ENCODE measurements at regions not wholly inside any gene's neighbourhood (a gene's known extent, or its start where the extent isn't known, plus 50 kb on each side); places are given as distances from the start of the nearest gene placed in this dataset.

GRCh38 chr5:167792514-167792913 is 498.9 kb upstream of the WWC1 start:
- WGBS, 2 donors: 68 to 69% methylated on average over 7 of the region's 7 CpGs
- no peaks in the 10 kb centered on the region for H3K27me3 ChIP-seq (ENCODE audit: control insufficient read depth in 1 of 2, insufficient read depth in 2 of 2, low read length in 2 of 2)
- no peak overlapping the region for H3K27ac ChIP-seq (ENCODE audit: low read depth in 2 of 2, low read length in 1 of 2)
- no peaks in the 10 kb centered on the region for H3K36me3 ChIP-seq (ENCODE audit: control insufficient read depth in 2 of 2, insufficient read depth in 2 of 2, low read length in 1 of 2)
- H3K4me3 ChIP-seq (ENCODE audit: low read depth in 1 of 2, low read length in 2 of 2): no peak overlapping the region
- H3K9me3 ChIP-seq (ENCODE audit: control insufficient read depth in 2 of 2, insufficient read depth in 1 of 2, low read depth in 1 of 2, low read length in 1 of 2): no peaks in the 10 kb centered on the region
- no peaks in the 10 kb centered on the region for H3K4me1 ChIP-seq (ENCODE audit: control insufficient read depth in 2 of 2, insufficient read depth in 2 of 2, low read length in 1 of 2)

- Histone ChIP-seq H3K4me3 (ENCODE audit: low read depth in 1 of 2, low read length in 2 of 2) (no peak overlapping the region), H3K4me1 (ENCODE audit: control insufficient read depth in 2 of 2, insufficient read depth in 2 of 2, low read length in 1 of 2) (no peaks in the 10 kb centered on the region), H3K9me3 (ENCODE audit: control insufficient read depth in 2 of 2, insufficient read depth in 1 of 2, low read depth in 1 of 2, low read length in 1 of 2) (no peaks in the 10 kb centered on the region), H3K27ac (ENCODE audit: low read depth in 2 of 2, low read length in 1 of 2) (no peak overlapping the region), H3K36me3 (ENCODE audit: control insufficient read depth in 2 of 2, insufficient read depth in 2 of 2, low read length in 1 of 2) (no peaks in the 10 kb centered on the region), H3K27me3 (ENCODE audit: control insufficient read depth in 1 of 2, insufficient read depth in 2 of 2, low read length in 2 of 2) (no peaks in the 10 kb centered on the region)
- WGBS, 2 donors: 85 to 87% methylated on average over 1 of the region's 1 CpG
These were observed 497.7 kb upstream of the WWC1 start for GRCh38 chr5:167793700-167794099.

GRCh38 chr5:167794121-167794520 is 497.3 kb upstream of the WWC1 start:
- no peaks in the 10 kb centered on the region for H3K27me3 ChIP-seq (ENCODE audit: control insufficient read depth in 1 of 2, insufficient read depth in 2 of 2, low read length in 2 of 2)
- H3K4me3 ChIP-seq (ENCODE audit: low read depth in 1 of 2, low read length in 2 of 2): no peak overlapping the region
- 55 to 64% methylated on average over 4 of the region's 4 CpGs for WGBS, 2 donors
- H3K36me3 ChIP-seq (ENCODE audit: control insufficient read depth in 2 of 2, insufficient read depth in 2 of 2, low read length in 1 of 2): no peaks in the 10 kb centered on the region
- H3K27ac ChIP-seq (ENCODE audit: low read depth in 2 of 2, low read length in 1 of 2): no peak overlapping the region
- no peaks in the 10 kb centered on the region for H3K4me1 ChIP-seq (ENCODE audit: control insufficient read depth in 2 of 2, insufficient read depth in 2 of 2, low read length in 1 of 2)
- H3K9me3 ChIP-seq (ENCODE audit: control insufficient read depth in 2 of 2, insufficient read depth in 1 of 2, low read depth in 1 of 2, low read length in 1 of 2): no peaks in the 10 kb centered on the region

- 91% methylated on average over 5 of the region's 5 CpGs for WGBS, 2 donors
These were observed 494.8 kb upstream of the WWC1 start for GRCh38 chr5:167796672-167797071.

GRCh38 chr5:167797933-167798332 is 493.5 kb upstream of the WWC1 start:
- Histone ChIP-seq H3K4me3 (ENCODE audit: low read depth in 1 of 2, low read length in 2 of 2) (no peak overlapping the region), H3K9me3 (ENCODE audit: control insufficient read depth in 2 of 2, insufficient read depth in 1 of 2, low read depth in 1 of 2, low read length in 1 of 2) (no peaks in the 10 kb centered on the region), H3K4me1 (ENCODE audit: control insufficient read depth in 2 of 2, insufficient read depth in 2 of 2, low read length in 1 of 2) (no peaks in the 10 kb centered on the region), H3K36me3 (ENCODE audit: control insufficient read depth in 2 of 2, insufficient read depth in 2 of 2, low read length in 1 of 2) (no peaks in the 10 kb centered on the region), H3K27me3 (ENCODE audit: control insufficient read depth in 1 of 2, insufficient read depth in 2 of 2, low read length in 2 of 2) (no peaks in the 10 kb centered on the region), H3K27ac (ENCODE audit: low read depth in 2 of 2, low read length in 1 of 2) (no peak overlapping the region)
- 43 to 55% methylated on average over 3 of the region's 3 CpGs for WGBS, 2 donors

More at GRCh38 chr5:167796672-167797071, 494.8 kb upstream of the WWC1 start:
- no peaks in the 10 kb centered on the region for H3K27me3 ChIP-seq (ENCODE audit: control insufficient read depth in 1 of 2, insufficient read depth in 2 of 2, low read length in 2 of 2)
- H3K4me3 ChIP-seq (ENCODE audit: low read depth in 1 of 2, low read length in 2 of 2): no peak overlapping the region
- no peaks in the 10 kb centered on the region for H3K36me3 ChIP-seq (ENCODE audit: control insufficient read depth in 2 of 2, insufficient read depth in 2 of 2, low read length in 1 of 2)
- no peaks in the 10 kb centered on the region for H3K9me3 ChIP-seq (ENCODE audit: control insufficient read depth in 2 of 2, insufficient read depth in 1 of 2, low read depth in 1 of 2, low read length in 1 of 2)
- no peaks in the 10 kb centered on the region for H3K4me1 ChIP-seq (ENCODE audit: control insufficient read depth in 2 of 2, insufficient read depth in 2 of 2, low read length in 1 of 2)
- no peak overlapping the region for H3K27ac ChIP-seq (ENCODE audit: low read depth in 2 of 2, low read length in 1 of 2)

GRCh38 chr5:167798448-167798847 is 493.0 kb upstream of the WWC1 start:
- WGBS, 2 donors: 62 to 82% methylated on average over 7 of the region's 7 CpGs
- Histone ChIP-seq H3K27me3 (ENCODE audit: control insufficient read depth in 1 of 2, insufficient read depth in 2 of 2, low read length in 2 of 2) (no peaks in the 10 kb centered on the region), H3K4me3 (ENCODE audit: low read depth in 1 of 2, low read length in 2 of 2) (no peak overlapping the region), H3K4me1 (ENCODE audit: control insufficient read depth in 2 of 2, insufficient read depth in 2 of 2, low read length in 1 of 2) (no peaks in the 10 kb centered on the region), H3K27ac (ENCODE audit: low read depth in 2 of 2, low read length in 1 of 2) (no peak overlapping the region), H3K36me3 (ENCODE audit: control insufficient read depth in 2 of 2, insufficient read depth in 2 of 2, low read length in 1 of 2) (no peaks in the 10 kb centered on the region), H3K9me3 (ENCODE audit: control insufficient read depth in 2 of 2, insufficient read depth in 1 of 2, low read depth in 1 of 2, low read length in 1 of 2) (no peaks in the 10 kb centered on the region)

GRCh38 chr5:167800427-167800826 is 491.0 kb upstream of the WWC1 start:
- Histone ChIP-seq H3K4me3 (ENCODE audit: low read depth in 1 of 2, low read length in 2 of 2) (no peak overlapping the region), H3K9me3 (ENCODE audit: control insufficient read depth in 2 of 2, insufficient read depth in 1 of 2, low read depth in 1 of 2, low read length in 1 of 2) (no peaks in the 10 kb centered on the region), H3K27me3 (ENCODE audit: control insufficient read depth in 1 of 2, insufficient read depth in 2 of 2, low read length in 2 of 2) (no peaks in the 10 kb centered on the region), H3K36me3 (ENCODE audit: control insufficient read depth in 2 of 2, insufficient read depth in 2 of 2, low read length in 1 of 2) (no peaks in the 10 kb centered on the region), H3K27ac (ENCODE audit: low read depth in 2 of 2, low read length in 1 of 2) (no peak overlapping the region), H3K4me1 (ENCODE audit: control insufficient read depth in 2 of 2, insufficient read depth in 2 of 2, low read length in 1 of 2) (peaks cover 0 to 3% of the 10 kb centered on the region in 2 donors)
- 70 to 75% methylated on average over 4 of the region's 4 CpGs for WGBS, 2 donors

- WGBS, 2 donors: 79% methylated on average over 4 of the region's 4 CpGs
These were observed 489.4 kb upstream of the WWC1 start for GRCh38 chr5:167801999-167802398.

GRCh38 chr5:167802755-167803431 is 488.6 kb upstream of the WWC1 start:
- H3K36me3 ChIP-seq (ENCODE audit: control insufficient read depth in 2 of 2, insufficient read depth in 2 of 2, low read length in 1 of 2): no peaks in the 10 kb centered on the region
- no peak overlapping the region for H3K27ac ChIP-seq (ENCODE audit: low read depth in 2 of 2, low read length in 1 of 2)
- H3K9me3 ChIP-seq (ENCODE audit: control insufficient read depth in 2 of 2, insufficient read depth in 1 of 2, low read depth in 1 of 2, low read length in 1 of 2): no peaks in the 10 kb centered on the region
- 27 to 31% methylated on average over 2 of the region's 2 CpGs for WGBS, 2 donors
- no peaks in the 10 kb centered on the region for H3K27me3 ChIP-seq (ENCODE audit: control insufficient read depth in 1 of 2, insufficient read depth in 2 of 2, low read length in 2 of 2)
- no peak overlapping the region for H3K4me3 ChIP-seq (ENCODE audit: low read depth in 1 of 2, low read length in 2 of 2)
- H3K4me1 ChIP-seq (ENCODE audit: control insufficient read depth in 2 of 2, insufficient read depth in 2 of 2, low read length in 1 of 2): peaks cover 0 to 3% of the 10 kb centered on the region in 2 donors

More at GRCh38 chr5:167801999-167802398, 489.4 kb upstream of the WWC1 start:
- H3K4me1 ChIP-seq (ENCODE audit: control insufficient read depth in 2 of 2, insufficient read depth in 2 of 2, low read length in 1 of 2): peaks cover 0 to 3% of the 10 kb centered on the region in 2 donors
- H3K4me3 ChIP-seq (ENCODE audit: low read depth in 1 of 2, low read length in 2 of 2): no peak overlapping the region
- H3K36me3 ChIP-seq (ENCODE audit: control insufficient read depth in 2 of 2, insufficient read depth in 2 of 2, low read length in 1 of 2): no peaks in the 10 kb centered on the region
- H3K9me3 ChIP-seq (ENCODE audit: control insufficient read depth in 2 of 2, insufficient read depth in 1 of 2, low read depth in 1 of 2, low read length in 1 of 2): no peaks in the 10 kb centered on the region
- no peaks in the 10 kb centered on the region for H3K27me3 ChIP-seq (ENCODE audit: control insufficient read depth in 1 of 2, insufficient read depth in 2 of 2, low read length in 2 of 2)
- H3K27ac ChIP-seq (ENCODE audit: low read depth in 2 of 2, low read length in 1 of 2): no peak overlapping the region

- Histone ChIP-seq H3K27ac (ENCODE audit: low read depth in 2 of 2, low read length in 1 of 2) (peak overlapping the region in 1 of 2 donors; percentile 31), H3K9me3 (ENCODE audit: control insufficient read depth in 2 of 2, insufficient read depth in 1 of 2, low read depth in 1 of 2, low read length in 1 of 2) (no peaks in the 10 kb centered on the region), H3K4me3 (ENCODE audit: low read depth in 1 of 2, low read length in 2 of 2) (no peak overlapping the region), H3K4me1 (ENCODE audit: control insufficient read depth in 2 of 2, insufficient read depth in 2 of 2, low read length in 1 of 2) (peaks cover 0 to 3% of the 10 kb centered on the region in 2 donors), H3K36me3 (ENCODE audit: control insufficient read depth in 2 of 2, insufficient read depth in 2 of 2, low read length in 1 of 2) (no peaks in the 10 kb centered on the region), H3K27me3 (ENCODE audit: control insufficient read depth in 1 of 2, insufficient read depth in 2 of 2, low read length in 2 of 2) (no peaks in the 10 kb centered on the region)
- WGBS, 2 donors: 66 to 68% methylated on average over 7 of the region's 7 CpGs
These were observed 486.8 kb upstream of the WWC1 start for GRCh38 chr5:167804512-167805220.
